ENCODE measurements at regions not wholly inside any gene's neighbourhood (a gene's known extent, or its start where the extent isn't known, plus 50 kb on each side); places are given as distances from the start of the nearest gene placed in this dataset.

DNA sequence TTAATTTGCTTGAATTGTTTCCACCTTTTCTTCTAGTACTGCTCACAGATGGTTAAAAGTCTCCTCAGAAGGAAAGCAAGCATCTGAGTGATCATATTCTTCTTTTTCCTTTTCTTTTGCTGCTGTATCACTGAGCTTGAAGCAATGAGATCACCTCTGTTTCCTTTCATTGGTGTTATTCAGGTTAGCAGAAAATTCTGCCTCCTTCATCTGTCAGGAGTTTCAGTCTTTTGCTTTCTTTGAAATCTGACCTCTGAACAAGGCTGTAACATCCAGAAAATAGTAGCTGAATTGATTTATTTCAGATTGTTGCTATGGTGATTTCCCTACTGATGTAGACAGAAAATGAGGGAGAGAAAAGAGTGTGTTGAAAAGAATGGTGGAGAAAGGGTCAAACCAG lies 343.0 kb downstream of the MFSD1 start:
- TF ChIP-seq, protein P1, sequence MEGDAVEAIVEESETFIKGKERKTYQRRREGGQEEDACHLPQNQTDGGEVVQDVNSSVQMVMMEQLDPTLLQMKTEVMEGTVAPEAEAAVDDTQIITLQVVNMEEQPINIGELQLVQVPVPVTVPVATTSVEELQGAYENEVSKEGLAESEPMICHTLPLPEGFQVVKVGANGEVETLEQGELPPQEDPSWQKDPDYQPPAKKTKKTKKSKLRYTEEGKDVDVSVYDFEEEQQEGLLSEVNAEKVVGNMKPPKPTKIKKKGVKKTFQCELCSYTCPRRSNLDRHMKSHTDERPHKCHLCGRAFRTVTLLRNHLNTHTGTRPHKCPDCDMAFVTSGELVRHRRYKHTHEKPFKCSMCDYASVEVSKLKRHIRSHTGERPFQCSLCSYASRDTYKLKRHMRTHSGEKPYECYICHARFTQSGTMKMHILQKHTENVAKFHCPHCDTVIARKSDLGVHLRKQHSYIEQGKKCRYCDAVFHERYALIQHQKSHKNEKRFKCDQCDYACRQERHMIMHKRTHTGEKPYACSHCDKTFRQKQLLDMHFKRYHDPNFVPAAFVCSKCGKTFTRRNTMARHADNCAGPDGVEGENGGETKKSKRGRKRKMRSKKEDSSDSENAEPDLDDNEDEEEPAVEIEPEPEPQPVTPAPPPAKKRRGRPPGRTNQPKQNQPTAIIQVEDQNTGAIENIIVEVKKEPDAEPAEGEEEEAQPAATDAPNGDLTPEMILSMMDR (IDR thresholded peaks at IDR 0.05; ENCODE audit: insufficient read depth, low read depth, low read length, missing control alignments) = no peak
- DNase-seq (ENCODE audit: low read depth) = no peak
- H3K4me3 ChIP-seq (ENCODE audit: low read length) = no peak overlapping the region

DNA sequence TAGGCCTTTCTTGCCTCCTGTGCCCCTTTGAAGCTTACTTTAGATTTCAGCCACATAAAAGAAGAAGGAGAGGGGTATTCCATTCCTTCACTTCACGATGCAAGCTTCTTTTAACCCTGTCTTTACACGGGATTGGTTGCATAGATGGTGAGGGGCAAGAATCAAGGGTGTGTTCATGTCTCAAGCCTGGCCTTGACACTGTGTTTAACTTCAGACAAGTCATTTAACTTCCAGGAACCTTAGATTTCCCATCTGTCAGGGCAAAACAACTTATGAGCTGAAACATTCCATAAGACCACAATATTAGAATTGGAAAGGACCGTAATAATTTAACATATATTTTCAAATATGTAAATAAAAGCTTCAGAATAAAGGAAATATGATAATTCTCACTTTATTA lies 344.5 kb downstream of the MFSD1 start:
- no peak for DNase-seq (ENCODE audit: low read depth)
- TF ChIP-seq, protein P1 (IDR thresholded peaks at IDR 0.05; ENCODE audit: insufficient read depth, low read depth, low read length, missing control alignments) = no peak

DNA sequence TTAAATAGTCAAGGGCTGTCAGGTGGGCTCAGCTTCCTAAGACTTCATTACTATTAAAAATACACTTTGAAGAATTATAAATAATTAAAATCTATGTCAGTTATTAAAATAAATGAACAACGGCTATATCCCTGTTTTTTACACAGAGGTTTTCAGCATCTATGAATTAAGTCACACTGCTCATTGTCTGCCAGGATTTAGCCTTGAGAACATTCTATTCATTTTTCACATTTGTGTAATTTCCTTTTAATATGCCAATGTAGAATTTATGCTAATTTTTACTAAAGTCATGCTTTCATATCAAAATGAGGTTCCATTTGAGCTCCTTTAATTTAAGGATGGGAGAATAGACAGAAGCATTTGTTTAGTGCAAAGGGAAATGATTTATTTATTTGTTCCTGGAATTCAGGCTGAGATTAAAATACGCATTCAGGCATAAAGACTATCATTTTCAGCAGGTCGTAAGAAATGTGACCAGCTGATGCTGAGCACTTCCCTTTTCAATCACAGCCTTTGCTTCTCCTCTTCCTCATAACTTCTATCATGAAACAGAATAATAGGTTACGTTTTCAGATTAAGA lies 345.1 kb downstream of the MFSD1 start:
- DNase-seq (ENCODE audit: low read depth) = no peak
- TF ChIP-seq, protein P1 (IDR thresholded peaks at IDR 0.05; ENCODE audit: insufficient read depth, low read depth, low read length, missing control alignments) = no peak
- no peak overlapping the region for H3K4me3 ChIP-seq (ENCODE audit: low read length)

More for the DNA sequence above, 344.5 kb downstream of the MFSD1 start:
- no peak overlapping the region for H3K4me3 ChIP-seq (ENCODE audit: low read length)

DNA sequence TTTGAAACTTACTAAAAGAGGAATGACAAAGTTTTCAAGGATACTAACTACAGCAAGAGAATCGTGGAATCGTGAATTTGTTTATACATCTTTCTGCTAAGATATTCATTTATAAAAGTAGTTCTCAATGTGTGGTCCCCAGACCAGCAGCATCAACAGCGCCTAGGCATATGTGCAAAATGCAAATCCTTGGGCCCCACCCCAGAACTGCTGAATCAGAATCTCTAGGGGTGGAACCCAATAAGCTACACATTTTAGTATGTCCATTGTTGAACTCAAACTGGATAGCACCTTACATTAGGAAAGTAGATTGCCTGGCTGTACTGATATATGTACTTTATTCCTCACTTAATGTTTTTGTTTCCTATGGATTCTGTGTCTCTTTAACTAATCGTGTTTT lies 346.0 kb downstream of the MFSD1 start:
- no peak overlapping the region for H3K4me3 ChIP-seq (ENCODE audit: low read length)
- TF ChIP-seq, protein P1 (IDR thresholded peaks at IDR 0.05; ENCODE audit: insufficient read depth, low read depth, low read length, missing control alignments) = no peak
- no peak for DNase-seq (ENCODE audit: low read depth)

DNA sequence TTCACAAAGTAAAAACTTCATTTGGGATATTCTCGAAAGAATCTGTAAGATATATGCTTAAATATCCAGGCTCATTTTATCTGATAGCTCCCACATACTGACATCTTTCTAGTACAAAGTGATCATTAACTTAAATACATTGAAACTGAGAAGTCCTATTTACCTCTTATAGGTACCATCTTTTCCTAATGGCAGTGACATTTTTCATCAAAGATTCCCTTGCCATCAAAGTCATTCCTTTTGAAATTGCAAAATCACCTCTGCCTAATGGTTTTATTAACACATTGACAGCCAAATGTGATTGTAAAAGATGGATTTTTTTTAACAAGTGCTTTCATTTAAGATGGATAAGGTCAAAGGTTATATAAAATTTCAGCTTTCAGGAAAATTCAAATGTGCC lies 346.6 kb downstream of the MFSD1 start:
- TF ChIP-seq, protein P1 (IDR thresholded peaks at IDR 0.05; ENCODE audit: insufficient read depth, low read depth, low read length, missing control alignments) = no peak
- H3K4me3 ChIP-seq (ENCODE audit: low read length) = no peak overlapping the region
- DNase-seq (ENCODE audit: low read depth) = no peak

DNA sequence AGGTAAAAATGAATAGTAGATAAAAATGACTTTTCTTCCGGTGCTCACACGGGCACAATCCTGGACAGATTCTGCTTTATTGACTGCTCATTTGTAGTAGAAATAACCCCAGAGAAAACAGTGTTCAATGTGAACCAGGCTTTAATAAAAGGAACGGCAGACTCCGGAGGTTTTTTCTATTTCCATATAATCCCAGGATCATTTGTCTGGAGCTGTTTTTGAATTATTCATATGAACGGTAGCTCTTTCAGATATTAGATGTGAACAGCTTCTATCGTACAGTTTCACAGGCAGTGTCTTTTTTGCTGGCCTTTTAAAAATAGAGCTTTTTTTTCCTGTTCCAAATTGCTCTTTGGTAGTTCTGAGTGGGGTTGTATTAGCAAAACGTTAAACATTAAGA lies 347.3 kb downstream of the MFSD1 start:
- DNase-seq (ENCODE audit: low read depth) = no peak
- TF ChIP-seq, protein P1 (IDR thresholded peaks at IDR 0.05; ENCODE audit: insufficient read depth, low read depth, low read length, missing control alignments) = no peak

DNA sequence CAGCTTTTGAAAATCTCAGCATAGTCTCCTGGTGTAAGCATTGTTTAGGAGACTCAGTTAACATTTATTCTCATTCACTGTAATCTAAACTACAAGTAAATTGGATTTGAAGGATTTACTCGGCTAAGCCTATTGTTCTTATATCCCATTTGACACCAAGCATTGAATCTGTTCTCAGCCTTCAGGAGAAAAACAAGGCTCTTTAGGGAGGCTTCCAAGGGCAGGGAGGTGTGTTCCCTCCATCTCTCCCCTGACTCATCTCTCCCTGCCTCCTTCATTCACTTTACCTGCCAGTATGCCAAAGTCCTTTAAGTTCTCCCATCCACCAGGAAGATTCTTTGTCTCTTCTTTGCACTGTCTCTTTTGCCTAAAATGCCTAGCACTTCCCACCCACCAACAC lies 347.8 kb downstream of the MFSD1 start:
- H3K4me3 ChIP-seq (ENCODE audit: low read length) = no peak overlapping the region
- no peak for DNase-seq (ENCODE audit: low read depth)
- TF ChIP-seq, protein P1 (IDR thresholded peaks at IDR 0.05; ENCODE audit: insufficient read depth, low read depth, low read length, missing control alignments) = no peak

More for the DNA sequence above, 347.3 kb downstream of the MFSD1 start:
- no peak overlapping the region for H3K4me3 ChIP-seq (ENCODE audit: low read length)
